Loucy (cell line): ENCODE measurements at regions not wholly inside any gene's neighbourhood (a gene's known extent, or its start where the extent isn't known, plus 50 kb on each side); places are given as distances from the start of the nearest gene placed in this dataset.

ENCODE experiments used
- H2AFZ ChIP-seq: fragments of 200-600 bp; sonication (generic); 2 replicates; pipeline ENCODE4 v1.6.0; 2016; ENCODE audit warnings: antibody characterized with exemption, mild to moderate bottlenecking, low read length, moderate library complexity
- H3F3A ChIP-seq: fragments of 200-600 bp; 2 replicates; pipeline ENCODE4 v1.6.0; 2016; ENCODE audit warnings: antibody characterized with exemption, low read depth, mild to moderate bottlenecking
- H3K27me3 ChIP-seq: fragments of 200-600 bp; sonication (generic); 2 replicates; pipeline ENCODE4 v1.6.1; 2014; ENCODE audit warnings: low read length, mild to moderate bottlenecking; ENCODE audit not compliant: insufficient read depth, poor library complexity, severe bottlenecking
- H3K36me3 ChIP-seq: fragments of 200-600 bp; sonication (generic); 2 replicates; pipeline ENCODE4 v1.6.1; 2016; ENCODE audit warnings: low read length; ENCODE audit not compliant: insufficient read depth
- H3K4me1 ChIP-seq: fragments of 200-600 bp; sonication (generic); 2 replicates; pipeline ENCODE4 v1.5.1; 2014; ENCODE audit warnings: low read length, mild to moderate bottlenecking; ENCODE audit not compliant: insufficient read depth, poor library complexity, severe bottlenecking
- H3K4me2 ChIP-seq: fragments of 200-600 bp; sonication (generic); 2 replicates; pipeline ENCODE4 v1.6.0; 2014; ENCODE audit warnings: antibody characterized with exemption, low read length, low read depth, mild to moderate bottlenecking; ENCODE audit not compliant: poor library complexity, severe bottlenecking
- H3K4me3 ChIP-seq: fragments of 200-600 bp; sonication (generic); 2 replicates; pipeline ENCODE4 v1.5.1; 2014; ENCODE audit warnings: low read length, mild to moderate bottlenecking, mixed read lengths; ENCODE audit not compliant: poor library complexity, severe bottlenecking
- H3K79me2 ChIP-seq: fragments of 200-600 bp; sonication (generic); 2 replicates; pipeline ENCODE4 v1.6.1; 2014; ENCODE audit warnings: low read length; ENCODE audit not compliant: insufficient read depth
- H3K9ac ChIP-seq: fragments of 200-600 bp; sonication (generic); 2 replicates; pipeline ENCODE4 v1.6.0; 2014; ENCODE audit warnings: mild to moderate bottlenecking, low read depth, low read length, moderate library complexity; ENCODE audit not compliant: poor library complexity, severe bottlenecking
- H3K9me2 ChIP-seq: fragments of 200-600 bp; sonication (generic); replicated peaks from 2 replicates; pipeline ENCODE4 v1.6.1; 2016; ENCODE audit warnings: low read depth, low read length, mixed read lengths
- H3K9me3 ChIP-seq: fragments of 200-600 bp; sonication (generic); 2 replicates; pipeline ENCODE4 v1.6.1; 2014; ENCODE audit warnings: mild to moderate bottlenecking, antibody characterized with exemption, low read length, low read depth; ENCODE audit not compliant: insufficient read depth
- H4K20me1 ChIP-seq: fragments of 200-600 bp; sonication (generic); 2 replicates; pipeline ENCODE4 v1.6.0; 2014; ENCODE audit warnings: antibody characterized with exemption, low read length, mild to moderate bottlenecking; ENCODE audit not compliant: insufficient read depth, poor library complexity, severe bottlenecking
- CTCF ChIP-seq: fragments of 200-600 bp; sonication (generic); conservative IDR thresholded peaks from 2 replicates; pipeline ENCODE4 v1.5.1; 2014; ENCODE audit warnings: mild to moderate bottlenecking, antibody characterized with exemption, low read length
- EZH2phosphoT487 ChIP-seq: fragments of 200-600 bp; IDR thresholded peaks from 2 replicates; pipeline ENCODE4 v1.6.1; 2018; ENCODE audit warnings: antibody characterized with exemption, mild to moderate bottlenecking, moderate library complexity, borderline replicate concordance

GRCh38 chr5:114903767-114904166 lies 265.9 kb downstream of the TRIM36 start:
- H3K9me3 ChIP-seq, result no peaks in the 10 kb centered on the region
- H3K9me2 ChIP-seq, result no peaks in the 10 kb centered on the region
- TF ChIP-seq EZH2phosphoT487 (no peak), CTCF (no peak)
- H3K9ac ChIP-seq, result no peak overlapping the region
- no peak overlapping the region for H3K4me2 ChIP-seq
- H3K27me3 ChIP-seq, result no peaks in the 10 kb centered on the region
- H3K4me1 ChIP-seq, result no peaks in the 10 kb centered on the region
- H3K36me3 ChIP-seq, result no peaks in the 10 kb centered on the region
- H3F3A ChIP-seq, result no peaks in the 10 kb centered on the region
- no peaks in the 10 kb centered on the region for H4K20me1 ChIP-seq
- H3K79me2 ChIP-seq, result no peaks in the 10 kb centered on the region
- no peak overlapping the region for H3K4me3 ChIP-seq
- H2AFZ ChIP-seq, result no peak overlapping the region

DNA sequence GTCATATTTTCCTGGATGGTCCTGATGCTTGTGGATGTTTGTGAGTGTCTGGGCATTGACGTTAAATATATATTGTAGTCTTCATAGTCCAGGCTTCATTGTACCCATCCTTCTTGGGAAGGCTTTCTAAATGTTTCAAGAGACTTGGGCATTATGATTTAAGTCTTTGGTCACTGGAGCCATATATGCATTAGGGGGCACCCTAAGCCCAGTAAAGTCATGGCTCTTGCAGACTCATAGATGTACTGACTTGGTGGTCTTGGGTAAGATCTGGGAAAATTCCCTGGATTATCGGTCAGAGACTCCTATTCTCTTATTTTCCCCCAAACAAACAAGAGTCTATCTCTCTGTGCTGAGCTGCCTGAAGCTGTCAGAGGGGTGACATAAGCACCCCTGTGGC lies 271.1 kb downstream of the TRIM36 start:
- Histone ChIP-seq H4K20me1 (no peaks in the 10 kb centered on the region), H3K9me2 (no peaks in the 10 kb centered on the region), H3K9ac (no peak overlapping the region), H3K36me3 (no peaks in the 10 kb centered on the region), H3K79me2 (no peaks in the 10 kb centered on the region), H3K4me1 (no peaks in the 10 kb centered on the region), H3K4me3 (no peak overlapping the region), H3K9me3 (no peaks in the 10 kb centered on the region), H2AFZ (no peak overlapping the region), H3K27me3 (no peaks in the 10 kb centered on the region), H3K4me2 (no peak overlapping the region), H3F3A (no peaks in the 10 kb centered on the region)
- TF ChIP-seq CTCF, result no peak
- no peak for TF ChIP-seq EZH2phosphoT487

GRCh38 chr5:114883675-114884074 lies 286.0 kb downstream of the TRIM36 start:
- H3K79me2 ChIP-seq, result no peaks in the 10 kb centered on the region
- TF ChIP-seq CTCF (no peak), EZH2phosphoT487 (no peak)
- H2AFZ ChIP-seq, result no peak overlapping the region
- H3K4me3 ChIP-seq, result no peak overlapping the region
- H3K36me3 ChIP-seq, result no peaks in the 10 kb centered on the region
- H3K9ac ChIP-seq, result no peak overlapping the region
- no peaks in the 10 kb centered on the region for H4K20me1 ChIP-seq
- no peaks in the 10 kb centered on the region for H3K27me3 ChIP-seq
- no peaks in the 10 kb centered on the region for H3K4me1 ChIP-seq
- no peaks in the 10 kb centered on the region for H3K9me3 ChIP-seq
- H3F3A ChIP-seq, result no peaks in the 10 kb centered on the region
- no peak overlapping the region for H3K4me2 ChIP-seq
- no peaks in the 10 kb centered on the region for H3K9me2 ChIP-seq
